ENCODE measurements at regions not wholly inside any gene's neighbourhood (a gene's known extent, or its start where the extent isn't known, plus 50 kb on each side); places are given as distances from the start of the nearest gene placed in this dataset.
"Not testable (repeated sequence)": the region's sequence is repeated elsewhere in the genome, so short reads cannot be mapped to it uniquely, and the experiment has no call there.

GRCh38 chr11:95432714-95433503 lies 201.9 kb upstream of the SESN3 start:
- no peak for DNase-seq

DNA sequence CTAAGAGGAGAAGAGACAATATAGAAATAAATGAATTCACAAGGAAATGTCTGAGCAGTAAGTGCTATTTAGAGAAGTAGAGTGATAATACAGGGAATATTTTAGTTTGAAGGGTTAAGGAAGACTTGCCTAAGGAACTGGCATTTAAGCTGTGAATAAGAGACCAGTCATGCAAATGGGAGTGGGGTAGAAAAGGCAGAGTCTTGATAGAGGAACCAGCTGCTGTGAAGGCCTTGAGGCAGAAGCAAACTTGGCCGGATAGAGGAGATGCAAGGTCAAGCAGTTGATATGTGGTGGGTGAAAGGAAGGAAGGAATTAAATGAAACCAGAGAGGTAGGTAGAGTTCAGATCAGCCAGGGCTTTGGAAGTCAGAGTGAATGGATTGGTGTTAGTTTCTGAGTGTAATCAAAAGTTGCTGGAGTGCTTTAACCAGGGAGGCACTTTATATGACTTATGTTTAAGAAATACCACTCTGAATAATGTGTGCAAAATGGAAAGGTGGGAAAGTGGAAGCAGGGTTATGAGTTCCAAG lies 198.4 kb upstream of the SESN3 start:
- no peak for DNase-seq

- peak in 1 of 3 experiments; percentile 10 for DNase-seq
These were observed 195.9 kb upstream of the SESN3 start for GRCh38 chr11:95426823-95427462.

GRCh38 chr11:95419915-95420314 lies 188.9 kb upstream of the SESN3 start:
- no peak for DNase-seq

DNA sequence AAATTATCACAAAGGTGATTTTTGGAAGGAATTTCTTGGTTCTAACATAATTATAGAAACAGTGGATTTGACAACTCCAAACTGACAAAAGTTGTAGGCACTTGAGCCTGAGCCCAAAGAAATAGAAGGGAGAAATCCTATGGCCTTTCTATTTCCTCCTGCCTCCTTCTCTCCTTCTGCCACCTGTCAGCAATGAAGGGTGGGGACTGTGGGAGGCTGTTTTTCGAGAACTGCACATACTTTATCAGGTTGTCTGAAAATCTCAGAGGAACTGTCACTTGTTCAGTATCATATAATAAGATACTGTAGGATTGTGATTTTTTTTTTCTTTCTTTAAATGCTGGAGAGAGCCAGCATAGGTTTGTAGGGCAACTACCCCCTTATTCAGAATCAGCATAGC lies 187.9 kb upstream of the SESN3 start:
- DNase-seq, result no peak

- DNase-seq, result no peak
These were observed 186.8 kb upstream of the SESN3 start for GRCh38 chr11:95417832-95418231.

DNA sequence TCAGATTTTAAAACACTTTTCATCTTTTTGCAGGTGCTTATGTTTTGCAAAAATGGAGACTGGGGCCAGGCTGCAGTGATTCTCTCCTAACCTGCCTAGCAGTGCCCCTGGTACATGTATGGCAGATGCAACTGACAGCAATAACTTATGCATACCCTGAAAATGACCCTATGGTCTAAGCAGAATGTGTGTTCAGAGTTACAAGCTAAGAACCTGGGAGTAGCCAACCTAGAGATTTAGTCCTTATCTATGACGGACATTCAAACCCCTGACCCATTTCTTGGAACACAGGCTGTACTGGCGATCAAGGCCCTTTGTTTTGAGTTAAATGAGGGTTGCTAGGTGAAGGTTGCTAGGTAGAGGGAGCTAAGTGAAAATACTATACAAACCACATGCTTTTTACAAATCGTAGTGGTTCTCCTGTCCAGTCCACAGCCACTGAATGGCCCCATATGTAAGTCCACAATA lies 184.9 kb upstream of the SESN3 start:
- no peak for DNase-seq

GRCh38 chr11:95414217-95414616 lies 183.2 kb upstream of the SESN3 start:
- no peak for DNase-seq

DNA sequence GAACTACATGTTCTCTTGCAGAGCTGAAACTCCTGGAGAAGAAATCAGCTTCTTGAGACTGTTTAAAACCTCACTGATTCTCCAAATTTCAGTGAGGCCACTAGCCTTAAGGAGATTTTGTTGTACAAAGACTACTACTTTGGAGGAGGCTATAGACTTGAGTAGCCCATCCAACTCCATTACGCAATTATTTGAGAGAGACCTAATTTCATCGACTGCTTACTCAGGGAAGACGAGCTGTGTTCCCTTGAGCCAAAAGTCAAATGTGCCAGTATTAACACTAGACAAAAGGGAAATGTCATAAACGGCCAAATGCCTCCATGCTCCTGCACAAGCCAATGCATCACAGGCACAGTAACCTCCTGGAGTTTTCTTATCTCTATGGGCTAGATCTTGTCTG lies 182.8 kb upstream of the SESN3 start:
- DNase-seq, result no peak

GRCh38 chr11:95413021-95413420 lies 182.0 kb upstream of the SESN3 start:
- no peak for DNase-seq

GRCh38 chr11:95412074-95412473 lies 181.1 kb upstream of the SESN3 start:
- no peak for DNase-seq

DNA sequence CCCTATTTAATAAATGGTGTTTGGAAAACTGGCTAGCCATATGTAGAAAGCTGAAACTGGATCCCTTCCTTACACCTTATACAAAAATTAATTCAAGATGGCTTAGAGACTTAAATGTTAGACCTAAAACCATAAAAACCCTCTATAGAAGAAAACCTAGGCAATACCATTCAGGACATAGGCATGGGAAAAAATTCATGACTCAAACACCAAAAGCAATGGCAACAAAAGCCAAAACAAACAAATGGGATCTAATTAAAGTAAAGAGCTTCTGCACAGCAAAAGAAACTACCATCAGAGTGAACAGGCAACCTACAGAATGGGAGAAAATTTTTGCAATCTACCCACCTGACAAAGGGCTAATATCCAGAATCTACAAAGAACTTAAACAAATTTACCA lies 179.7 kb upstream of the SESN3 start:
- not testable (repeated sequence) for DNase-seq

DNA sequence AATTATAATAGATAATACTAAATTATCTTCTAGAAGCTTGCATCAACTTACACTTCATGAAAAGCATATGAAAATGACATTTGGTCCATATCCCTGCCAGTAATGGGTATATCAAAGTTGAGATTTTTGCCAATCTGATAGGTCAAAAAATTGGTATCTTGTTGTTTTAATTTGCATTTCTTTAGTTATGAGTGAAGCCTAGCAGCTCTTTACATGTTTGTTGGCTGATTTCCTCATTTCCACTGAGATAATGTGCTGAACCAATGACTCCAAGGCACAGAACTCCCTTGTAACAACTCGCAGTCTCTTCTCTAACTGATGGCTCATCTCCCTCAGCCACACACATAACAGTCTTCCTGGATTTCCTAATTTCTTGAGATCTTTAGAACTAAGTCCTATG lies 175.3 kb upstream of the SESN3 start:
- DNase-seq, result no peak

DNA sequence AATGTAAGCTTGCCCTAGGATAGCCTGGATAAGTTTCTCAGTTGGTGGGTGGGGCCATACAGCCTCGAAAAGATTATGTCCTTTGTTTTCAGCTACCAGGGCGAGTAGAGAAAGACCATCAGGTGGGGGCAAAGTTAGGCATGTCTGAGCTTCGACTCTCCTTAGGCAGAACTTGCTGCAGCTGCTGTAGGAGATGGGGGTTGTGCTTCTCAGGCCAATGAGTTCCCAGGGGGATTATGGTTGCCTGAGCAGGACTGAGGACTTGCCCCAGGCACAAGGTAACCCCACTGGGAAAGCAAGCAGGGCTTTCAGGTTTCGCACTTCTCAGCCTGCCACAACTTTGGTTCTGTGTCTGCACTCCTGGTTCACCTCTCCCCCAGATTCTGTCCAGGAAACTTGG lies 173.4 kb upstream of the SESN3 start:
- DNase-seq, result no peak

DNA sequence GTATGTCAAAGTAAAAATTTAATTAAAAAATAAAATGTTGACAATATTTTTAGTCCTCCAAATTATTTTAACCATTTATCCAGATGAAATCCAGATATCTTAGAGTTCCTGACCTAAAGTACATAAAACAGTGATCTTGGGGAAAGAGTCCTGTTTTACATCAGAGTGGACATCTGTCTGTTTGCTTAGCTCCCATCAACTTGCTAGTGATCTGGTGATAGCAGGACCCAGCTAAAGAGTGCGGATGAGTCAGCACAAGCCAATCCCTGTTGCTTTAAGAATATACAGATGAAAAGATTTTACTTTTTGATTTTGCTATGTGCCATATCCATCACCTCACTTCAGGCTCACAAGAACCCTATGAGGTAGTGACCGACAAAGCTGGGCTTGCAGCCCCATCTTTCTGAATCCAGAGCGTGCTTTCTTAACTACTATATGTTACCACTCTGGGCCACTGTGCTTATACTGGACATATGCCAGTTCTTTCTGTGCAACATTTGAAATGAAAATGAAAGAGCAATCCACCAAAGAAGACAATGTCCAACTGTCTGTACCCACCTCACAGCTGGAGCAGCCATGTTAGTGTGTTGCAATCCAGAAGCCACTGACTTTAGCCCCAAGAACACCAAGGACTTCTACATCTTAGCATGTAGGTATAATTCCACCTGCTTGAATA lies 167.6 kb upstream of the SESN3 start:
- DNase-seq, result no peak

GRCh38 chr11:95392644-95393043 lies 161.6 kb upstream of the SESN3 start:
- no peak for DNase-seq

DNA sequence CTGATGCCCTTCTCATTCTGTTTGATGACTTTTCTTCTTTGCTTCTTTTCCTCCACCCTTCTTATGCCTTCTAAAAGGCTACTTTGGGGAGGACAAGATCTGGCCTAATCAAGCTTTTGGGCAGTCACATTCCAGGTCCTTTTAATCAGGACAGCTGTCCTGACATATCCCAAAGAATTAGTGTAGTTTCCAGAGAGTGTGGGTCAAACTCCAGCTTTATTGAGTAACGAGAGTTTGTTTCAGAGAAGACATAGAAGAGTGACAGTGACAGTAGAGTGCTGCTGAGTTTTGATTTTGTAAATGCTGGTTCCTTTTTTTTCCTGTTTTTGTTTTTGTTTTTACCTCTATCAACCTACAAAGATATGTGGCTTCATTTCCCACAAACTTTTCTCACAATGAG lies 158.4 kb upstream of the SESN3 start:
- DNase-seq, result no peak

DNA sequence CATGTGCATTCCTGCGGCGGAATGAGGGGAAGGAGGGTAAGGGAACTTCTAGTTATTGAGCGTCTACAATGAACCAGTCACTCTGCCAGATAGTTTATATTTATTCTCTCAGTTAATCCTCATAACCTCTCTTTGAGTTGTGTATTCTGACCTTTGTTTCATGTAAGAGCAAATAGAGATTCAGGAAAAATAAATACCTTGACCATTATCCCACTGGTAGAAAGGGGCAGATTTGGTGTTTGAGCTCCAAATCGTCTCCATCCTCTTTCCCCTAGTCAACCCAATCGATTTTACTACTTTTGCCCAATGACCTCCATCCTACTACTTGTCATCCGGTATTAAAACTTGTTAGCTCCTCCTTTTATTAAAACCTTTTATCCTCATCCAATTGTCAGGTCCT lies 157.1 kb upstream of the SESN3 start:
- DNase-seq, result no peak

- DNase-seq, result no peak
These were observed 156.3 kb upstream of the SESN3 start for GRCh38 chr11:95387325-95387724.

- no peak for DNase-seq
These were observed 154.6 kb upstream of the SESN3 start for GRCh38 chr11:95385577-95385976.

DNA sequence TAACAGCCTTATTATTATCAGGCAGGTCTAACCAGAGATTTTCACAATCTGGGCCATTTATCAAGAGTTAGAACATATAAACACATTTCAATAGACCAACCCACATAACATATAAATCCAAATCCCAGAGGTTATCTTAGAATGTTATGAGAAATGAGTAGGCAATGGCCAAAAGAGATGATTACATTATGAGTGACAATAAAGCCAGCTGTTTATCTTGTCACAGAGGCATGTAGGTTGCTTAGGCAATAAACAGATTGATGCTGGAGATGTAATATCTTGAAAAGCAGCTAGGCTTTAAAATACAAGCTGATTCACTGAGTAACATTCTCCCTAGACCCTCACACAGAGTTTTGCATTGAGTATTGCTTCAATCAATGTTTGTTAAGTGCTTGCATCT lies 148.5 kb upstream of the SESN3 start:
- DNase-seq, result no peak

GRCh38 chr11:95378789-95379188 lies 147.8 kb upstream of the SESN3 start:
- DNase-seq, result no peak

- DNase-seq, result no peak
These were observed 147.1 kb upstream of the SESN3 start for GRCh38 chr11:95378111-95378510.

- no peak for DNase-seq
These were observed 144.9 kb upstream of the SESN3 start for GRCh38 chr11:95375886-95376285.
